NCI-H1092 treated with DMSO at 0.1 percent for 48 hours (cell line): ENCODE measurements at regions not wholly inside any gene's neighbourhood (a gene's known extent, or its start where the extent isn't known, plus 50 kb on each side); places are given as distances from the start of the nearest gene placed in this dataset.

ENCODE experiments used
- DNase-seq: peaks from one replicate; lab custom pipeline; 2025; lab: John Stamatoyannopoulos, UW

- DNase-seq: peak; percentile 57
Observed at GRCh38 chr11:120013325-120014250, 124.3 kb downstream of the TRIM29 start.

- DNase-seq: no peak
Observed at GRCh38 chr11:120012245-120012644, 125.7 kb downstream of the TRIM29 start.

GRCh38 chr11:120011836-120012235 is 126.1 kb downstream of the TRIM29 start:
- no peak for DNase-seq

GRCh38 chr11:120010775-120011174 is 127.1 kb downstream of the TRIM29 start:
- no peak for DNase-seq

- peak; percentile 29 for DNase-seq
Observed at GRCh38 chr11:120009938-120010337, 128.0 kb downstream of the TRIM29 start.

- no peak for DNase-seq
Observed at GRCh38 chr11:120007144-120007543, 130.8 kb downstream of the TRIM29 start.

- DNase-seq: no peak
Observed at GRCh38 chr11:120004723-120005122, 133.2 kb downstream of the TRIM29 start.

- DNase-seq: peak; percentile 82
Observed at GRCh38 chr11:120001178-120002090, 136.5 kb downstream of the TRIM29 start.

- no peak for DNase-seq
Observed at GRCh38 chr11:119999220-119999619, 138.7 kb downstream of the TRIM29 start.

GRCh38 chr11:119996556-119996955 is 141.4 kb downstream of the TRIM29 start:
- no peak for DNase-seq

GRCh38 chr11:119995730-119996491 is 142.0 kb downstream of the TRIM29 start:
- no peak for DNase-seq

GRCh38 chr11:119993722-119994121 is 144.2 kb downstream of the TRIM29 start:
- DNase-seq: peak; percentile 33

GRCh38 chr11:119992171-119993051 is 145.5 kb downstream of the TRIM29 start:
- DNase-seq: no peak

- peak; percentile 53 for DNase-seq
Observed at GRCh38 chr11:119991669-119992068, 146.2 kb downstream of the TRIM29 start.

- no peak for DNase-seq
Observed at GRCh38 chr11:119991022-119991404, 146.9 kb downstream of the TRIM29 start.

- DNase-seq: peak; percentile 23
Observed at GRCh38 chr11:119990309-119991021, 147.4 kb downstream of the TRIM29 start.

GRCh38 chr11:119989159-119989821 is 148.6 kb downstream of the TRIM29 start:
- DNase-seq: no peak

GRCh38 chr11:119985551-119985950 is 152.4 kb downstream of the TRIM29 start:
- no peak for DNase-seq

GRCh38 chr11:119983816-119984215 is 154.1 kb downstream of the TRIM29 start:
- DNase-seq: no peak
